ENCODE measurements at regions not wholly inside any gene's neighbourhood (a gene's known extent, or its start where the extent isn't known, plus 50 kb on each side); places are given as distances from the start of the nearest gene placed in this dataset.

DNA sequence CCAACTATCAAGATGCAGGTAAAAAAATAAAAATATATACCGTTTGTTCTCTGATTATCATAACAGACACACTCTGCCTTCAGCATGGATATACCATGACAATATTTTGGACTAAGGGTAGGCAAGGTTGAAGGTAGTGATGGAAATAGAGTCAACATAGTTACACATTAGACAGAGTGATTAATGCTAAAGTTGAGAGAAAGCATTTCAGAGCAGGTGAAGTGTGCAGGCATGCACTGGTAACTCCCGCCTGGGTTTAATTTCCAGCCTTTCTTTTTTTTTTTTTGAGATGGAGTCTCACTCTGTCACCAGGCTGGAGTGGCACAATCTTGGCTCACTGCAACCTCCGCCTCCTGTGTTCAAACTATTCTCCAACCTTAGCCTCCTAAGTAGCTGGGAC, 458.5 kb downstream of the TLR4 start:
- TF ChIP-seq, protein P1, sequence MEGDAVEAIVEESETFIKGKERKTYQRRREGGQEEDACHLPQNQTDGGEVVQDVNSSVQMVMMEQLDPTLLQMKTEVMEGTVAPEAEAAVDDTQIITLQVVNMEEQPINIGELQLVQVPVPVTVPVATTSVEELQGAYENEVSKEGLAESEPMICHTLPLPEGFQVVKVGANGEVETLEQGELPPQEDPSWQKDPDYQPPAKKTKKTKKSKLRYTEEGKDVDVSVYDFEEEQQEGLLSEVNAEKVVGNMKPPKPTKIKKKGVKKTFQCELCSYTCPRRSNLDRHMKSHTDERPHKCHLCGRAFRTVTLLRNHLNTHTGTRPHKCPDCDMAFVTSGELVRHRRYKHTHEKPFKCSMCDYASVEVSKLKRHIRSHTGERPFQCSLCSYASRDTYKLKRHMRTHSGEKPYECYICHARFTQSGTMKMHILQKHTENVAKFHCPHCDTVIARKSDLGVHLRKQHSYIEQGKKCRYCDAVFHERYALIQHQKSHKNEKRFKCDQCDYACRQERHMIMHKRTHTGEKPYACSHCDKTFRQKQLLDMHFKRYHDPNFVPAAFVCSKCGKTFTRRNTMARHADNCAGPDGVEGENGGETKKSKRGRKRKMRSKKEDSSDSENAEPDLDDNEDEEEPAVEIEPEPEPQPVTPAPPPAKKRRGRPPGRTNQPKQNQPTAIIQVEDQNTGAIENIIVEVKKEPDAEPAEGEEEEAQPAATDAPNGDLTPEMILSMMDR (conservative IDR thresholded peaks at IDR 0.05 in 1 of 2, IDR thresholded peaks at IDR 0.05 in 1 of 2; ENCODE audit: extremely low read depth in 1 of 2, insufficient read depth in 1 of 2, low read depth in 1 of 2, low read length in 2 of 2), result no peak
- TF ChIP-seq EZH2 (IDR thresholded peaks at IDR 0.05; ENCODE audit: borderline replicate concordance, low read length), result no peak
